HepG2 (cell line): ENCODE measurements at regions not wholly inside any gene's neighbourhood (a gene's known extent, or its start where the extent isn't known, plus 50 kb on each side); places are given as distances from the start of the nearest gene placed in this dataset.

Experiments used
- ATAC-seq: fragments of 200-7000 bp; cut with Tn5 transposase; 3 replicates; pipeline ENCODE4 v1.9.1; 2020; ENCODE audit warnings: mild to moderate bottlenecking, moderate library complexity
- BruUV-seq: library from RNA; stranded (reverse); fragments of 400-500 nt; replicated peaks from 2 replicates; lab custom pipeline; 2021; lab: Mats Ljungman, UMichigan
- CTCF ChIA-PET: fragments of 300-600 bp; formaldehyde crosslinking; extraction: SDS; loops from one replicate; lab custom pipeline; 2021; ENCODE audit warnings: low total read pairs, inconsistent platforms, low intra/inter-chr PET ratio; lab: Yijun Ruan, JAX
- POLR2A ChIA-PET: fragments of 350-600 bp; sonication (Branson Sonifier 250); formaldehyde crosslinking; loops from one replicate; lab custom pipeline; 2020; ENCODE audit warnings: antibody characterized with exemption, inconsistent platforms; lab: Yijun Ruan, JAX
- DNase-seq: peaks from one replicate; pipeline ENCODE4 v3.0.0-alpha.2; 2015; ENCODE audit warnings: low spot score
- FAIRE-seq: peaks from 3 replicates; lab custom pipeline; 2011; peaks lifted over from hg19 to GRCh38; lab: Jason Lieb, UNC
- H2AFZ ChIP-seq: one replicate; pipeline ENCODE4 v1.6.1; 2011; ENCODE audit warnings: low read length, inconsistent platforms
- H3K27ac ChIP-seq: fragments of 300-600 bp; 3 replicates; pipeline ENCODE4 v1.8.0; 2011; ENCODE audit warnings: mixed run types, mild to moderate bottlenecking, mixed read lengths, low read length, inconsistent platforms; ENCODE audit not compliant: insufficient read depth; ENCODE audit errors: extremely low read length
- H3K27me3 ChIP-seq, 2 experiments: fragments of 200-600 bp in 1 of 2; 2 replicates in 1 of 2; 3 replicates in 1 of 2; pipeline versions ENCODE4 v1.6.0 to v1.8.0; 2011; ENCODE audit warnings: low read length in 2 of 2, mild to moderate bottlenecking in 2 of 2, moderate library complexity in 2 of 2, inconsistent platforms in 1 of 2; ENCODE audit not compliant: insufficient read depth in 2 of 2, control insufficient read depth in 1 of 2
- H3K36me3 ChIP-seq, 2 experiments: fragments of 200-600 bp in 1 of 2; replicated peaks in 1 of 2; 2 replicates in 1 of 2; 3 replicates in 1 of 2; pipeline versions ENCODE4 v1.5.1 to v1.8.0; 2011; ENCODE audit warnings: low read length in 2 of 2, inconsistent platforms in 1 of 2; ENCODE audit not compliant: insufficient read depth in 2 of 2, control insufficient read depth in 1 of 2
- H3K4me1 ChIP-seq: 2 replicates; pipeline ENCODE4 v1.5.1; 2012; ENCODE audit warnings: low read length, inconsistent platforms; ENCODE audit not compliant: insufficient read depth
- H3K4me2 ChIP-seq: 2 replicates; pipeline ENCODE4 v1.6.0; 2011; ENCODE audit warnings: low read depth, low read length, inconsistent platforms
- H3K4me3 ChIP-seq, 3 experiments: fragments of 200-600 bp in 1 of 3; sonication (generic), shearing (Covaris generic) in 1 of 3; replicated peaks in 1 of 3; 2 replicates each; pipeline ENCODE4 v1.5.1; 2011 to 2016; ENCODE audit warnings: low read length in 3 of 3, inconsistent platforms in 2 of 3, low read depth in 2 of 3, mild to moderate bottlenecking in 2 of 3, control low read depth in 1 of 3, mixed read lengths in 1 of 3; ENCODE audit not compliant: insufficient read depth in 1 of 3
- H3K79me2 ChIP-seq: one replicate; pipeline ENCODE4 v1.6.1; 2011; ENCODE audit warnings: low read length, inconsistent platforms; ENCODE audit not compliant: insufficient read depth
- H3K9ac ChIP-seq: 2 replicates; pipeline ENCODE4 v1.6.0; 2011; ENCODE audit warnings: mild to moderate bottlenecking, low read depth, low read length, inconsistent platforms; ENCODE audit not compliant: insufficient read depth
- H3K9me3 ChIP-seq: 2 replicates; pipeline ENCODE4 v1.5.1; 2012; ENCODE audit warnings: mild to moderate bottlenecking, low read length
- H4K20me1 ChIP-seq: 2 replicates; pipeline ENCODE4 v1.6.0; 2011; ENCODE audit warnings: inconsistent platforms, mild to moderate bottlenecking, low read length, moderate library complexity; ENCODE audit not compliant: insufficient read depth
- PAWR ChIP-seq: sonication (generic); formaldehyde crosslinking; IDR thresholded peaks from 2 replicates; pipeline ENCODE4 v1.4.0; 2020; ENCODE audit warnings: missing genetic modification reagents, mild to moderate bottlenecking, borderline replicate concordance
- REXO4 ChIP-seq: sonication (generic); formaldehyde crosslinking; IDR thresholded peaks from 2 replicates; pipeline ENCODE4 v1.8.0; 2022; ENCODE audit warnings: missing genetic modification reagents, mild to moderate bottlenecking, borderline replicate concordance
- ZNF512B ChIP-seq: sonication (generic); formaldehyde crosslinking; IDR thresholded peaks from 2 replicates; pipeline ENCODE4 v1.5.1; 2020; ENCODE audit warnings: missing genetic modification reagents, mild to moderate bottlenecking, borderline replicate concordance
- whole genome bisulfite sequencing: methylation state at CpG from one replicate; pipeline ENCODE4 v1.1.6; 2017; ENCODE audit warnings: low lambda C conversion rate; 5-methylcytosine and 5-hydroxymethylcytosine counted together
- in situ Hi-C: cut with HindIII; loops from 2 replicates; pipeline ENCODE4 v1.10.0; 2017; ENCODE audit warnings: low pct_unique_long_range_greater_than_20kb; ENCODE audit not compliant: extremely low pct_ligation_motif_present
- intact Hi-C: fragments of 100-400 bp; cut with micrococcal nuclease; formaldehyde crosslinking; loops from one replicate; pipeline ENCODE4 v1.10.0; 2022; ENCODE audit not compliant: unreplicated experiment

DNA sequence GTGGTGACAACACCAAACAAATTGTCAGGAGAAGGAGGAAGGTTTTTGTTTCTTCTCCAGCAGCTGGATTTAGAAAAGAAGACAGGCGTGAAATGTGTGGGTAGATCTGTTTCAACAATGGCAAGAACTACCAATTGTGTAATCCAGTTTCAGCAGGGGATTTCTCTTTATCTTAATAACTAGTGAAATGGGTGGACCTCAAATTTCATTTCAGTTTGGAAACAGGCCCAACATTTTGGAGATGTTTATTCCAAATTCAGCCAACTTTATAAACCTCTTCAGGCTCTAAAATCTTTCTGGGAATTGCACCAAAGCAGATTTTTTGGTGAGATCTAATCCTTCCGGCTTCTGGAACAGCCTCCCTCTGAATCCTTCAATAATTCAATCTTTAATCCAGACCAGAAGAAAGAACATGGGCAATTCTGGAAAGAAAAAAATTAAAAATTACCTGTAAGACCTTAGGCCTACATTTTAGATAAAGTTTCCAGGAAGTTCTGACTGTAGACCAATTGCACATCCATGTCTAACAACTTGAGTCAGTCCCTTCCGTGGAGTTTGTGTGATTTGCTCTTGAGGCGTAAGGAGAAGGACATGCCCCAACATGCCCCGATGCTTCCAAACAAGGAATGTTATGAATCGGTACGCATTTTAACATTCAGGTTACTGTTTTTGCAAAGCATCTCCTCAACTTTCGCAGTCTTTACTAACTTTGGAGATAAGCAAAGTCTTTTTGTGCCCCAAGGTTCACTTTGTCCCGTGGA is 423.6 kb downstream of the IRX1 start (continued):
- TF ChIP-seq ZNF512B (CRISPR knock-in tag) = no peak

GRCh38 chr5:4019841-4020240 is 424.2 kb downstream of the IRX1 start:
- no peak overlapping the region for H2AFZ ChIP-seq
- BruUV-seq = no TSS peak
- FAIRE-seq (no peak), DNase-seq (no peak), ATAC-seq (no peak)
- H4K20me1 ChIP-seq = no peaks in the 10 kb centered on the region
- ChIA-PET POLR2A (no interaction called here), CTCF (no interaction called here)
- in situ Hi-C loops = no loop called here
- H3K4me3 ChIP-seq = no peak overlapping the region
- no peaks in the 10 kb centered on the region for H3K36me3 ChIP-seq
- no peak overlapping the region for H3K27ac ChIP-seq
- H3K4me2 ChIP-seq = no peak overlapping the region
- intact Hi-C loops = no loop called here
- no peaks in the 10 kb centered on the region for H3K4me1 ChIP-seq
- H3K9me3 ChIP-seq = peaks cover 67% of the 10 kb centered on the region
- no peak for TF ChIP-seq REXO4 (CRISPR knock-in tag)
- TF ChIP-seq PAWR (CRISPR knock-in tag) = no peak
- WGBS = 46% methylated on average over 4 of the region's 6 CpGs
- H3K9ac ChIP-seq = no peak overlapping the region
- H3K79me2 ChIP-seq = no peaks in the 10 kb centered on the region
- no peaks in the 10 kb centered on the region for H3K27me3 ChIP-seq
